SK-N-SH (cell line): ENCODE measurements at regions not wholly inside any gene's neighbourhood (a gene's known extent, or its start where the extent isn't known, plus 50 kb on each side); places are given as distances from the start of the nearest gene placed in this dataset.

ENCODE experiments used
- CTCF ChIA-PET: fragments of 300-600, 350-600 bp; formaldehyde crosslinking; extraction: SDS; loops from one replicate; lab custom pipeline; 2021; lab: Yijun Ruan, JAX
- POLR2A ChIA-PET: fragments of 350-600 bp; sonication (Branson Sonifier 250); formaldehyde crosslinking; extraction: SDS; loops from one replicate; lab custom pipeline; 2020; ENCODE audit warnings: antibody characterized with exemption, inconsistent platforms; lab: Yijun Ruan, JAX
- DNase-seq: peaks from one replicate; pipeline ENCODE4 v3.0.0; 2012
- H2AFZ ChIP-seq: fragments of 200-600 bp; sonication (generic); 2 replicates; pipeline ENCODE4 v1.8.1; 2016; ENCODE audit warnings: antibody characterized with exemption, mild to moderate bottlenecking, low read depth
- H3F3A ChIP-seq: fragments of 200-600 bp; sonication (generic); replicated peaks from 2 replicates; pipeline ENCODE3; 2016; ENCODE audit warnings: antibody characterized with exemption, mild to moderate bottlenecking; ENCODE audit not compliant: insufficient read depth
- H3K27ac ChIP-seq, 2 experiments: fragments of 200-500 bp in 1 of 2; fragments of 200-600 bp in 1 of 2; sonication (Bioruptor generic) in 1 of 2; sonication (generic), shearing (Covaris generic) in 1 of 2; 2 replicates each; pipeline versions ENCODE4 v1.5.1 to v1.6.1; 2014 to 2016; ENCODE audit warnings: low read depth in 2 of 2, inconsistent platforms in 1 of 2, low read length in 1 of 2, mild to moderate bottlenecking in 1 of 2, mixed read lengths in 1 of 2
- H3K27me3 ChIP-seq: fragments of 200-600 bp; sonication (generic), shearing (Covaris generic); 2 replicates; pipeline ENCODE4 v1.6.1; 2016; ENCODE audit warnings: mixed run types; ENCODE audit not compliant: insufficient read depth
- H3K36me3 ChIP-seq, 2 experiments: fragments of 200-500 bp in 1 of 2; fragments of 200-600 bp in 1 of 2; sonication (Bioruptor generic) in 1 of 2; sonication (generic) in 1 of 2; replicated peaks in 1 of 2; 2 replicates each; pipeline versions ENCODE3 to v1.5.1; 2014 to 2016; ENCODE audit warnings: low read length in 1 of 2, mild to moderate bottlenecking in 1 of 2; ENCODE audit not compliant: insufficient read depth in 2 of 2, control insufficient read depth in 1 of 2
- H3K4me1 ChIP-seq, 2 experiments: fragments of 200-500 bp in 1 of 2; fragments of 200-600 bp in 1 of 2; sonication (Bioruptor generic) in 1 of 2; sonication (generic), shearing (Covaris generic) in 1 of 2; 2 replicates each; pipeline versions ENCODE4 v1.5.1 to v1.6.1; 2014 to 2016; ENCODE audit warnings: low read depth in 1 of 2, low read length in 1 of 2, mixed run types in 1 of 2; ENCODE audit not compliant: insufficient read depth in 2 of 2, control insufficient read depth in 1 of 2
- H3K4me2 ChIP-seq: fragments of 200-600 bp; sonication (generic), shearing (Covaris generic); 2 replicates; pipeline ENCODE4 v1.6.1; 2017; ENCODE audit warnings: mixed run types
- H3K4me3 ChIP-seq, 2 experiments: fragments of 200-500 bp in 1 of 2; fragments of 200-600 bp in 1 of 2; sonication (Bioruptor generic) in 1 of 2; sonication (generic), shearing (Covaris generic) in 1 of 2; 2 replicates each; pipeline versions ENCODE4 v1.5.1 to v1.8.1; 2014 to 2016; ENCODE audit warnings: low read depth in 2 of 2, inconsistent platforms in 1 of 2, low read length in 1 of 2, mild to moderate bottlenecking in 1 of 2, mixed read lengths in 1 of 2, moderate library complexity in 1 of 2
- H3K79me2 ChIP-seq: fragments of 200-600 bp; sonication (generic); 2 replicates; pipeline ENCODE4 v1.8.1; 2017; ENCODE audit warnings: mild to moderate bottlenecking; ENCODE audit not compliant: insufficient read depth
- H3K9ac ChIP-seq: fragments of 200-600 bp; sonication (generic); 2 replicates; pipeline ENCODE4 v1.6.1; 2017; ENCODE audit warnings: mixed run types
- H3K9me2 ChIP-seq: fragments of 200-600 bp; sonication (generic); 2 replicates; pipeline ENCODE4 v1.6.1; 2017; ENCODE audit warnings: mixed run types
- H3K9me3 ChIP-seq: fragments of 200-600 bp; sonication (generic); 2 replicates; pipeline ENCODE4 v1.6.1; 2017; ENCODE audit warnings: mixed run types, mild to moderate bottlenecking, moderate library complexity
- H4K20me1 ChIP-seq: fragments of 200-600 bp; sonication (generic); 2 replicates; pipeline ENCODE4 v1.6.1; 2017; ENCODE audit warnings: mild to moderate bottlenecking, mixed run types; ENCODE audit not compliant: insufficient read depth
- CHD2 ChIP-seq: fragments of 150-350 bp; IDR thresholded peaks from 2 replicates; pipeline ENCODE4 v1.6.1; 2018; ENCODE audit warnings: low read length; ENCODE audit not compliant: partially characterized antibody
- EZH2phosphoT487 ChIP-seq: fragments of 200-600 bp; sonication (generic); IDR thresholded peaks from 2 replicates; pipeline ENCODE4 v1.6.1; 2017; ENCODE audit warnings: low read depth, mixed run types, mild to moderate bottlenecking, antibody characterized with exemption, moderate library complexity, borderline replicate concordance
- FOSL2 ChIP-seq: IDR thresholded peaks from 2 replicates; pipeline ENCODE4 v1.4.0; 2012; ENCODE audit warnings: low read depth, mild to moderate bottlenecking, moderate library complexity, borderline replicate concordance
- GABPA ChIP-seq: IDR thresholded peaks from 2 replicates; pipeline ENCODE4 v1.4.0; 2012; ENCODE audit warnings: low read depth, mild to moderate bottlenecking
- GATA2 ChIP-seq: sonication (generic); formaldehyde crosslinking; IDR thresholded peaks from 2 replicates; pipeline ENCODE4 v1.5.0; 2020; ENCODE audit warnings: mild to moderate bottlenecking, missing genetic modification reagents
- JUND ChIP-seq: IDR thresholded peaks from 2 replicates; pipeline ENCODE4 v1.4.0; 2012
- MXI1 ChIP-seq: IDR thresholded peaks from 2 replicates; pipeline ENCODE4 v1.6.1; 2012; ENCODE audit warnings: mild to moderate bottlenecking, low read depth, low read length, improper control_type of control experiment
- NFIC ChIP-seq: IDR thresholded peaks from 2 replicates; pipeline ENCODE4 v1.4.0; 2012; ENCODE audit warnings: borderline replicate concordance
- RAD21 ChIP-seq: IDR thresholded peaks from 2 replicates; pipeline ENCODE4 v1.6.1; 2012; ENCODE audit warnings: mild to moderate bottlenecking, low read length
- RFX5 ChIP-seq: IDR thresholded peaks from 2 replicates; pipeline ENCODE4 v1.6.1; 2012; ENCODE audit warnings: mild to moderate bottlenecking, improper control_type of control experiment, low read length
- RXRA ChIP-seq: IDR thresholded peaks from 2 replicates; pipeline ENCODE4 v1.4.0; 2012; ENCODE audit warnings: low read depth, mild to moderate bottlenecking, borderline replicate concordance
- SMC3 ChIP-seq: IDR thresholded peaks from 2 replicates; pipeline ENCODE4 v1.6.1; 2012; ENCODE audit warnings: low read depth, low read length, improper control_type of control experiment
- TEAD4 ChIP-seq: IDR thresholded peaks from 2 replicates; pipeline ENCODE4 v1.4.0; 2012; ENCODE audit warnings: mild to moderate bottlenecking, borderline replicate concordance; ENCODE audit not compliant: insufficient read depth
- WGBS: methylation state at CpG from one replicate; pipeline ENCODE4 v1.1.6; 2017; ENCODE audit warnings: low lambda C conversion rate; 5-methylcytosine and 5-hydroxymethylcytosine counted together
- TF ChIP-seq, protein P1 (sequence below): IDR thresholded peaks from 2 replicates; pipeline ENCODE4 v1.4.0; 2012; ENCODE audit warnings: low read depth, borderline replicate concordance
- TF ChIP-seq, protein P2 (sequence below): fragments of 150-350 bp; IDR thresholded peaks from 2 replicates; pipeline ENCODE4 v1.6.1; 2016; ENCODE audit warnings: mild to moderate bottlenecking, low read depth, low read length
- TF ChIP-seq, protein P3 (sequence below): IDR thresholded peaks from 2 replicates; pipeline ENCODE4 v1.4.0; 2012; ENCODE audit warnings: low read depth
- TF ChIP-seq, protein P4 (sequence below): fragments of 200-600 bp; sonication (generic); IDR thresholded peaks from 2 replicates; pipeline ENCODE4 v1.6.1; 2017; ENCODE audit warnings: antibody characterized with exemption, mild to moderate bottlenecking, moderate library complexity

DNA sequence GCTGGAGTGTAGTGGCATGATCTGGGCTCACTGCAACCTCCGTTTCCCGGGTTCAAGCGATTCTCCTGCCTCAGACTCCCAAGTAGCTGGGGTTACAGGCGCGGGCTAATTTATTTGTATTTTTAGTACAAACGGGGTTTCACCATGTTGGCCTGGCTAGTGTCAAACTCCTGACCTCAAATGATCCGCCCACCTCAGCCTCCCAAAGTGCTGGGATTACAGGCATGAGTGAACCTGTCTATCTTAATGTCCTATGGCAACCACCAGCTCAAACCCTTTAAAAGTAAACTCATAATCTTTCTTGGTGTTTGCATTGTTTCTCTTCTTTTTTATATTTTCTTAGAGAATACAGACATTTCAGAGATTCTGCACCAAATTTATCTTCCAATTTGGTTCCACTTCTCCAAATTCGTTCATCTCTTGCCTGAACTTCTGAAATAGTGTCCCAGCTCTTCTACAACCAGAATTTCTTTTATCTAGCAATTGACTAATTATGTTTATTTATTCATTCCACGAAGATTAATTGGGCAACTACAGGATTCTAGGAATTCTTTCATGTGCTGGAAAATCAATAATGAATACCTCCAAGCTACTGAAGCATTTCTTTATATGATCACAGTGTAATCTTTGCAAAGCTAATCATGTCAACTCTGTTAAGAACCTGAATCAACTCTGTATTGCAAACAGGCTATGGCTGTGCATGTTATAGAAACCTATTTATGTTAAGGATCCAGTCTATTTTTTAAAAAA lies 60.0 kb upstream of the TYRP1 start:
- TF ChIP-seq EZH2phosphoT487 (no peak), FOSL2 (no peak), RXRA (no peak), MXI1 (no peak), NFIC (no peak), GATA2 (CRISPR knock-in tag) (no peak), CHD2 (no peak), RFX5 (no peak), TEAD4 (no peak), GABPA (no peak)
- TF ChIP-seq, protein P1, sequence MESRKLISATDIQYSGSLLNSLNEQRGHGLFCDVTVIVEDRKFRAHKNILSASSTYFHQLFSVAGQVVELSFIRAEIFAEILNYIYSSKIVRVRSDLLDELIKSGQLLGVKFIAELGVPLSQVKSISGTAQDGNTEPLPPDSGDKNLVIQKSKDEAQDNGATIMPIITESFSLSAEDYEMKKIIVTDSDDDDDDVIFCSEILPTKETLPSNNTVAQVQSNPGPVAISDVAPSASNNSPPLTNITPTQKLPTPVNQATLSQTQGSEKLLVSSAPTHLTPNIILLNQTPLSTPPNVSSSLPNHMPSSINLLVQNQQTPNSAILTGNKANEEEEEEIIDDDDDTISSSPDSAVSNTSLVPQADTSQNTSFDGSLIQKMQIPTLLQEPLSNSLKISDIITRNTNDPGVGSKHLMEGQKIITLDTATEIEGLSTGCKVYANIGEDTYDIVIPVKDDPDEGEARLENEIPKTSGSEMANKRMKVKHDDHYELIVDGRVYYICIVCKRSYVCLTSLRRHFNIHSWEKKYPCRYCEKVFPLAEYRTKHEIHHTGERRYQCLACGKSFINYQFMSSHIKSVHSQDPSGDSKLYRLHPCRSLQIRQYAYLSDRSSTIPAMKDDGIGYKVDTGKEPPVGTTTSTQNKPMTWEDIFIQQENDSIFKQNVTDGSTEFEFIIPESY: no peak
- TF ChIP-seq, protein P2, sequence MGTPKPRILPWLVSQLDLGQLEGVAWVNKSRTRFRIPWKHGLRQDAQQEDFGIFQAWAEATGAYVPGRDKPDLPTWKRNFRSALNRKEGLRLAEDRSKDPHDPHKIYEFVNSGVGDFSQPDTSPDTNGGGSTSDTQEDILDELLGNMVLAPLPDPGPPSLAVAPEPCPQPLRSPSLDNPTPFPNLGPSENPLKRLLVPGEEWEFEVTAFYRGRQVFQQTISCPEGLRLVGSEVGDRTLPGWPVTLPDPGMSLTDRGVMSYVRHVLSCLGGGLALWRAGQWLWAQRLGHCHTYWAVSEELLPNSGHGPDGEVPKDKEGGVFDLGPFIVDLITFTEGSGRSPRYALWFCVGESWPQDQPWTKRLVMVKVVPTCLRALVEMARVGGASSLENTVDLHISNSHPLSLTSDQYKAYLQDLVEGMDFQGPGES: no peak
- Histone ChIP-seq H2AFZ (no peak overlapping the region), H3K4me1 (no peaks in the 10 kb centered on the region), H4K20me1 (no peaks in the 10 kb centered on the region), H3K9me3 (no peaks in the 10 kb centered on the region), H3F3A (no peaks in the 10 kb centered on the region), H3K27ac (no peak overlapping the region), H3K9me2 (no peaks in the 10 kb centered on the region), H3K79me2 (no peaks in the 10 kb centered on the region), H3K9ac (no peak overlapping the region), H3K27me3 (no peaks in the 10 kb centered on the region), H3K4me2 (no peak overlapping the region), H3K4me3 (no peak overlapping the region), H3K36me3 (no peaks in the 10 kb centered on the region)
- no peak for DNase-seq
- ChIA-PET CTCF (interaction anchor here (0.9 to 1.1 kb wide), 2 partner anchors 7 to 78 kb away, joined by 3 to 4 read pairs; no protein-coding TSS in a partner anchor), POLR2A (no interaction called here)
- 25% methylated on average over 9 of the region's 9 CpGs for WGBS

DNA sequence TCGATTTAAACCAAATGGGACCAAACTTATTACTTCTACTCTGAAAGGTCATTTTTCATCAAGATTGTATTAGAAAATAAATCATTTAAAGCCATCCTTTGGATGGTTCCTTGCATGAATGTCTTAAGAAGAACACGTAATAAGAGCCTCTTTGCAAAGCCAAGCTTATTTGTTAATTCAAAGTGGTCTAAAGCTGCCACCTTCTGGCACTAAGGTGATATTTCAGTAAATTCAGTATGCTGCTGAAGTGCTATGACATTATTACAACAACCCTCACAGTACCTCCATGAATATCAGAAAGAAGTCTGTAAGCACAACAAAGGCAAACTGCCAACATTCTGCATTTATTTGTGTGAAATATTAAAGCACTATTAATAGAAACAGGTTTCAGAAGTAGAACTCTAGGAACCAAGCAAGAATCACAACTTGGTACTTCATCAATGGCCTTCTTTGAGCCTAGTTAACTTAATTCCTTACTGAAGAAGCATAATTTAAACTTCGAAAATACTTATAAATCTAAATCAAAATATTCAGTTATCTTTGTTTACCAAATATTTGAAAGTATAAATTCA lies 53.1 kb upstream of the TYRP1 start:
- Histone ChIP-seq H3K4me2 (no peak overlapping the region), H3K9me3 (no peaks in the 10 kb centered on the region), H3K79me2 (no peaks in the 10 kb centered on the region), H3K9me2 (no peaks in the 10 kb centered on the region), H4K20me1 (no peaks in the 10 kb centered on the region), H3K27me3 (no peaks in the 10 kb centered on the region), H2AFZ (no peak overlapping the region), H3K4me3 (no peak overlapping the region; a peak in 1 of 4 replicates), H3F3A (no peaks in the 10 kb centered on the region)
- DNase-seq: peak; percentile 5
- 24% methylated on average over 3 of the region's 3 CpGs for WGBS
- TF ChIP-seq SMC3 (peak; percentile 45), JUND (no peak), RAD21 (peak; percentile 81)
- TF ChIP-seq, protein P3, sequence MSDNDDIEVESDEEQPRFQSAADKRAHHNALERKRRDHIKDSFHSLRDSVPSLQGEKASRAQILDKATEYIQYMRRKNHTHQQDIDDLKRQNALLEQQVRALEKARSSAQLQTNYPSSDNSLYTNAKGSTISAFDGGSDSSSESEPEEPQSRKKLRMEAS: no peak
- TF ChIP-seq, protein P4, sequence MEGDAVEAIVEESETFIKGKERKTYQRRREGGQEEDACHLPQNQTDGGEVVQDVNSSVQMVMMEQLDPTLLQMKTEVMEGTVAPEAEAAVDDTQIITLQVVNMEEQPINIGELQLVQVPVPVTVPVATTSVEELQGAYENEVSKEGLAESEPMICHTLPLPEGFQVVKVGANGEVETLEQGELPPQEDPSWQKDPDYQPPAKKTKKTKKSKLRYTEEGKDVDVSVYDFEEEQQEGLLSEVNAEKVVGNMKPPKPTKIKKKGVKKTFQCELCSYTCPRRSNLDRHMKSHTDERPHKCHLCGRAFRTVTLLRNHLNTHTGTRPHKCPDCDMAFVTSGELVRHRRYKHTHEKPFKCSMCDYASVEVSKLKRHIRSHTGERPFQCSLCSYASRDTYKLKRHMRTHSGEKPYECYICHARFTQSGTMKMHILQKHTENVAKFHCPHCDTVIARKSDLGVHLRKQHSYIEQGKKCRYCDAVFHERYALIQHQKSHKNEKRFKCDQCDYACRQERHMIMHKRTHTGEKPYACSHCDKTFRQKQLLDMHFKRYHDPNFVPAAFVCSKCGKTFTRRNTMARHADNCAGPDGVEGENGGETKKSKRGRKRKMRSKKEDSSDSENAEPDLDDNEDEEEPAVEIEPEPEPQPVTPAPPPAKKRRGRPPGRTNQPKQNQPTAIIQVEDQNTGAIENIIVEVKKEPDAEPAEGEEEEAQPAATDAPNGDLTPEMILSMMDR: peak; percentile 64
- TF ChIP-seq, all 33 proteins: peak for 3
- Histone ChIP-seq H3K9ac (no peak overlapping the region), H3K4me1 (no peaks in the 10 kb centered on the region), H3K36me3 (no peaks in the 10 kb centered on the region), H3K27ac (no peak overlapping the region)
- POLR2A ChIA-PET: no interaction called here
- CTCF ChIA-PET: interaction anchor here (0.5 to 2.6 kb wide), 23 partner anchors 8 to 311 kb away, joined by 3 to 38 read pairs (median 4); no protein-coding TSS in a partner anchor
